CD4-positive, alpha-beta T cell (primary cell): ENCODE measurements at regions not wholly inside any gene's neighbourhood (a gene's known extent, or its start where the extent isn't known, plus 50 kb on each side); places are given as distances from the start of the nearest gene placed in this dataset.

Source experiments
- ATAC-seq: fragments of 200-7000 bp; cut with Tn5 transposase; one replicate; pipeline ENCODE4 v1.10.0; 2022; ENCODE audit warnings: mild to moderate bottlenecking; ENCODE audit not compliant: poor library complexity
- CTCF ChIA-PET: fragments of 350-600 bp; sonication (Branson Sonifier 250); formaldehyde crosslinking; loops from one replicate; lab custom pipeline; 2021; ENCODE audit warnings: antibody characterized with exemption, inconsistent platforms; lab: Charles Lee
- POLR2A ChIA-PET: fragments of 350-600 bp; sonication (Branson Sonifier 250); formaldehyde crosslinking; loops from one replicate; lab custom pipeline; 2021; ENCODE audit warnings: antibody characterized with exemption, inconsistent platforms; lab: Charles Lee
- DNase-seq, 14 experiments: peaks; one replicate each; pipeline ENCODE4 v3.0.0-alpha.2; 2013 to 2020; ENCODE audit warnings: mixed read lengths in 2 of 14
- H3K27ac ChIP-seq, 2 donors: one replicate each; pipeline versions ENCODE4 v1.5.1 to v1.7.0; 2013; ENCODE audit warnings: low read length in 2 of 2, low read depth in 1 of 2, mild to moderate bottlenecking in 1 of 2
- H3K27me3 ChIP-seq, 2 experiments: 1 replicate in 1 of 2; 2 replicates in 1 of 2; pipeline versions ENCODE4 v1.6.1 to v1.7.0; 2013; ENCODE audit warnings: low read length in 2 of 2, control low read depth in 1 of 2, mild to moderate bottlenecking in 1 of 2, moderate library complexity in 1 of 2; ENCODE audit not compliant: insufficient read depth in 2 of 2, control insufficient read depth in 1 of 2
- H3K36me3 ChIP-seq: one replicate; pipeline ENCODE4 v1.6.1; 2013; ENCODE audit warnings: low read length, control low read depth; ENCODE audit not compliant: insufficient read depth
- H3K4me1 ChIP-seq: one replicate; pipeline ENCODE4 v1.6.1; 2013; ENCODE audit warnings: low read length, control low read depth; ENCODE audit not compliant: insufficient read depth
- H3K4me3 ChIP-seq: one replicate; pipeline ENCODE4 v1.5.1; 2013; ENCODE audit warnings: mild to moderate bottlenecking, low read length, moderate library complexity
- H3K9me3 ChIP-seq, 2 experiments: 1 replicate in 1 of 2; 2 replicates in 1 of 2; pipeline versions ENCODE4 v1.6.1 to v1.7.0; 2013; ENCODE audit warnings: low read length in 2 of 2, mild to moderate bottlenecking in 2 of 2, control low read depth in 1 of 2, moderate library complexity in 1 of 2; ENCODE audit not compliant: control insufficient read depth in 1 of 2, insufficient read depth in 1 of 2
- H3K27ac Mint-ChIP-seq: one replicate; pipeline ENCODE4 v1.8.0; 2020; ENCODE audit warnings: mixed read lengths
- H3K27me3 Mint-ChIP-seq: one replicate; pipeline ENCODE4 v1.8.0; 2021; ENCODE audit warnings: mixed read lengths
- H3K36me3 Mint-ChIP-seq: one replicate; pipeline ENCODE4 v1.8.0; 2021; ENCODE audit warnings: low read depth, mixed read lengths
- H3K4me1 Mint-ChIP-seq: one replicate; pipeline ENCODE4 v1.8.0; 2021; ENCODE audit warnings: low read depth, mixed read lengths
- H3K4me3 Mint-ChIP-seq: one replicate; pipeline ENCODE4 v1.8.0; 2020; ENCODE audit warnings: mild to moderate bottlenecking, mixed read lengths
- H3K9me3 Mint-ChIP-seq: one replicate; pipeline ENCODE4 v1.8.0; 2020; ENCODE audit warnings: mixed read lengths
- CTCF ChIP-seq: fragments of 200-600 bp; IDR thresholded peaks from one replicate; pipeline ENCODE4 v1.8.0; 2022; ENCODE audit warnings: antibody characterized with exemption, mild to moderate bottlenecking
- intact Hi-C, 2 experiments: fragments of 100-400 bp; cut with DNase I in 1 of 2; cut with micrococcal nuclease in 1 of 2; formaldehyde crosslinking; loops; one replicate each; pipeline versions ENCODE4 v1.15.1 to v1.9.0; 2023 to 2025; cut with DNase I, micrococcal nuclease

DNA sequence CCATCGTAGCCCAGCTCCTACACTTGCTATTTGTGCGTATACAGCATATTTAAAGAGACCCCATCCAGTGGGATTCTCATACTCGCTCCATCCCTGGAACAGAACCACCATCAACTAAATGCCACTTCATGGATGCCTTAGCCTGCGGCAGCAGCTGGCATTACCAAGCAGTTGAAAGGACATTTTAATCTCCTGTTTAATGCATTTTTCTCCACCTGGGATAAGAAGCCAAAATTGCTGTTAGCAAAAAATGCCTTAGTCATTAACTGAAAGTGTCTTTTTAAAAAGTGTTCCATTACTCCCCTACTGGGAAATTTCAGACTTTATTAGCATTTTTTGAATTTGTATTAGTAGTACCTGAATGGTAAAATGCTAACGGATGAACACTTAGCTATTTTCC lies 662.6 kb upstream of the MEF2C start:
- Mint-ChIP-seq H3K4me3 (no peak overlapping the region), H3K36me3 (no peaks in the 10 kb centered on the region)
- POLR2A ChIA-PET: no interaction called here

DNA sequence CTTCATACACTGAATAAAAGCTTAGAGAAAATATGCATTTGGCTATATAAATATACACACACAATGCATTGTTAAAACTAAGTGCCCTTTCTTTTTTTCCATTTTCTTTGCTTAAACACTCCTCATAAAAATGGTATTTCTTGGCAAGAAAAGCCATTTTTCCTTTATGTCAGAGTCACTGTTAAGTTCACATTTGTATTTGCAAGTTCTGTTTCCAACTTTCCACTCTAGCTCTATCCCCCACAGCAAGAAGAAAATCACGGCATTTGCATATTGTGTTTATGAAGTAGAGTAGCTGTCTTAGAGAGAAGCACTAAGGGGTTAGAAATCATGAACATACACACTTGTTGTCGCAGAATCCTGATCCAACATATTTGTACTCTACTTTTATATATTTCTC lies 662.1 kb upstream of the MEF2C start:
- H3K36me3 ChIP-seq: no peaks in the 10 kb centered on the region
- H3K27me3 Mint-ChIP-seq: no peaks in the 10 kb centered on the region
- no peak overlapping the region for H3K27ac Mint-ChIP-seq
- no peaks in the 10 kb centered on the region for H3K4me1 Mint-ChIP-seq
- no peaks in the 10 kb centered on the region for H3K36me3 Mint-ChIP-seq
- TF ChIP-seq CTCF: no peak
- H3K9me3 ChIP-seq: no peaks in the 10 kb centered on the region
- ChIA-PET CTCF (no interaction called here), POLR2A (no interaction called here)
- H3K4me1 ChIP-seq: no peaks in the 10 kb centered on the region
- H3K27ac ChIP-seq: no peak overlapping the region
- no peak for ATAC-seq
- H3K4me3 Mint-ChIP-seq: no peak overlapping the region
- no peak overlapping the region for H3K4me3 ChIP-seq
- H3K9me3 Mint-ChIP-seq: no peaks in the 10 kb centered on the region
- DNase-seq: no peak
- intact Hi-C loops: no loop called here
- H3K27me3 ChIP-seq: no peaks in the 10 kb centered on the region

More for the DNA sequence above, 662.6 kb upstream of the MEF2C start:
- no peaks in the 10 kb centered on the region for H3K9me3 ChIP-seq
- CTCF ChIA-PET: no interaction called here
- H3K9me3 Mint-ChIP-seq: no peaks in the 10 kb centered on the region
- no peaks in the 10 kb centered on the region for H3K4me1 Mint-ChIP-seq
- no peaks in the 10 kb centered on the region for H3K36me3 ChIP-seq
- no peak overlapping the region for H3K4me3 ChIP-seq
- H3K27ac Mint-ChIP-seq: no peak overlapping the region
- no peak for DNase-seq
- no peak for ATAC-seq
- no peaks in the 10 kb centered on the region for H3K4me1 ChIP-seq
- H3K27me3 ChIP-seq: no peaks in the 10 kb centered on the region
- intact Hi-C loops: no loop called here
- H3K27me3 Mint-ChIP-seq: no peaks in the 10 kb centered on the region
- no peak for TF ChIP-seq CTCF
- H3K27ac ChIP-seq: no peak overlapping the region

- H3K27ac Mint-ChIP-seq: no peak overlapping the region
- no peaks in the 10 kb centered on the region for H3K9me3 ChIP-seq
- intact Hi-C loops: no loop called here
- H3K36me3 ChIP-seq: no peaks in the 10 kb centered on the region
- no peaks in the 10 kb centered on the region for H3K27me3 Mint-ChIP-seq
- TF ChIP-seq CTCF: no peak
- POLR2A ChIA-PET: no interaction called here
- no peak for DNase-seq
- H3K27me3 ChIP-seq: no peaks in the 10 kb centered on the region
- no peaks in the 10 kb centered on the region for H3K9me3 Mint-ChIP-seq
- no peak for ATAC-seq
- H3K4me1 ChIP-seq: no peaks in the 10 kb centered on the region
- no peak overlapping the region for H3K4me3 ChIP-seq
- CTCF ChIA-PET: no interaction called here
- no peaks in the 10 kb centered on the region for H3K4me1 Mint-ChIP-seq
- H3K36me3 Mint-ChIP-seq: no peaks in the 10 kb centered on the region
- H3K4me3 Mint-ChIP-seq: no peak overlapping the region
- H3K27ac ChIP-seq: no peak overlapping the region
These were observed 659.8 kb upstream of the MEF2C start for GRCh38 chr5:89542736-89543135.
